ENCODE measurements at regions not wholly inside any gene's neighbourhood (a gene's known extent, or its start where the extent isn't known, plus 50 kb on each side); places are given as distances from the start of the nearest gene placed in this dataset.

GRCh38 chr4:92101737-92102172 is 202.0 kb upstream of the GRID2 start:
- DNase-seq: peak in 1 of 2 donors; percentile 5
- TF ChIP-seq CTCF (IDR thresholded peaks at IDR 0.05) (no peak), EP300 (IDR thresholded peaks at IDR 0.05) (no peak), POLR2A (IDR thresholded peaks at IDR 0.05) (no peak), POLR2AphosphoS5 (IDR thresholded peaks at IDR 0.05) (no peak)
- Histone ChIP-seq H3K4me3 (no peak overlapping the region), H3K4me1 (peaks cover 0 to 8% (median 0%) of the 10 kb centered on the region in 4 donors), H3K27me3 (no peaks in the 10 kb centered on the region), H3K27ac (peak overlapping the region in 1 of 5 donors; percentile 69), H3K9me3 (no peaks in the 10 kb centered on the region), H3K36me3 (no peaks in the 10 kb centered on the region)
- intact Hi-C loops (cut with DNase I; ENCODE audit: low total_unique reads): no loop called here

- Histone ChIP-seq H3K27me3 (no peaks in the 10 kb centered on the region), H3K4me3 (no peak overlapping the region), H3K36me3 (no peaks in the 10 kb centered on the region), H3K4me1 (peaks cover 0 to 8% (median 0%) of the 10 kb centered on the region in 4 donors), H3K27ac (no peak overlapping the region), H3K9me3 (no peaks in the 10 kb centered on the region)
- no peak for TF ChIP-seq CTCF (IDR thresholded peaks at IDR 0.05)
- TF ChIP-seq EP300 (IDR thresholded peaks at IDR 0.05): no peak
- TF ChIP-seq POLR2AphosphoS5 (IDR thresholded peaks at IDR 0.05): no peak
- no peak for TF ChIP-seq POLR2A (IDR thresholded peaks at IDR 0.05)
- 73 to 85% (median 81%) methylated on average over 2 of the region's 2 CpGs for WGBS, 5 donors
- no peak for DNase-seq
- intact Hi-C loops (cut with DNase I; ENCODE audit: low total_unique reads): no loop called here
These were observed 199.3 kb upstream of the GRID2 start for GRCh38 chr4:92104506-92104905.

GRCh38 chr4:92106816-92107215 is 196.9 kb upstream of the GRID2 start:
- Histone ChIP-seq H3K36me3 (no peaks in the 10 kb centered on the region), H3K27ac (no peak overlapping the region), H3K27me3 (no peaks in the 10 kb centered on the region), H3K9me3 (no peaks in the 10 kb centered on the region), H3K4me3 (no peak overlapping the region), H3K4me1 (peaks cover 0 to 5% (median 0%) of the 10 kb centered on the region in 4 donors)
- 27 to 64% (median 40%) methylated on average over 2 of the region's 2 CpGs for WGBS, 5 donors
- no peak for TF ChIP-seq EP300 (IDR thresholded peaks at IDR 0.05)
- no peak for TF ChIP-seq POLR2AphosphoS5 (IDR thresholded peaks at IDR 0.05)
- no peak for TF ChIP-seq POLR2A (IDR thresholded peaks at IDR 0.05)
- no peak for TF ChIP-seq CTCF (IDR thresholded peaks at IDR 0.05)
- intact Hi-C loops (cut with DNase I; ENCODE audit: low total_unique reads): no loop called here
- no peak for DNase-seq

- DNase-seq: no peak
- intact Hi-C loops (cut with DNase I; ENCODE audit: low total_unique reads): no loop called here
- H3K36me3 ChIP-seq: no peaks in the 10 kb centered on the region
- H3K4me1 ChIP-seq: no peaks in the 10 kb centered on the region
- no peak overlapping the region for H3K4me3 ChIP-seq
- no peaks in the 10 kb centered on the region for H3K9me3 ChIP-seq
- 92 to 99% (median 92%) methylated on average over 2 of the region's 2 CpGs for WGBS, 5 donors
- H3K27me3 ChIP-seq: no peaks in the 10 kb centered on the region
- H3K27ac ChIP-seq: no peak overlapping the region
- TF ChIP-seq EP300 (IDR thresholded peaks at IDR 0.05): no peak
These were observed 192.3 kb upstream of the GRID2 start for GRCh38 chr4:92111493-92111892.

- H3K4me1 ChIP-seq: no peaks in the 10 kb centered on the region
- no peaks in the 10 kb centered on the region for H3K27me3 ChIP-seq
- TF ChIP-seq CTCF (IDR thresholded peaks at IDR 0.05) (no peak), POLR2AphosphoS5 (IDR thresholded peaks at IDR 0.05) (no peak), EP300 (IDR thresholded peaks at IDR 0.05) (no peak), POLR2A (IDR thresholded peaks at IDR 0.05) (no peak)
- H3K9me3 ChIP-seq: no peaks in the 10 kb centered on the region
- intact Hi-C loops (cut with DNase I; ENCODE audit: low total_unique reads): no loop called here
- no peak overlapping the region for H3K4me3 ChIP-seq
- DNase-seq: no peak
- WGBS, 5 donors: 82 to 94% (median 85%) methylated on average over 2 of the region's 2 CpGs
- H3K36me3 ChIP-seq: no peaks in the 10 kb centered on the region
- no peak overlapping the region for H3K27ac ChIP-seq
These were observed 191.0 kb upstream of the GRID2 start for GRCh38 chr4:92112805-92113204.
